ENCODE measurements at regions not wholly inside any gene's neighbourhood (a gene's known extent, or its start where the extent isn't known, plus 50 kb on each side); places are given as distances from the start of the nearest gene placed in this dataset.

- H3K36me3 Mint-ChIP-seq: no peaks in the 10 kb centered on the region
- H3K27me3 Mint-ChIP-seq (ENCODE audit: low read depth in 2 of 2): no peaks in the 10 kb centered on the region
- no peak for ATAC-seq
- WGBS (ENCODE audit: insufficient coverage): 84% methylated on average over 3 of the region's 3 CpGs
- Histone ChIP-seq H3K27me3 (ENCODE audit: control insufficient read depth, insufficient read depth, low read length) (no peaks in the 10 kb centered on the region), H3K4me1 (ENCODE audit: control insufficient read depth, insufficient read depth, low read length) (no peaks in the 10 kb centered on the region), H3K9me3 (ENCODE audit: control insufficient read depth, insufficient read depth, low read length) (no peaks in the 10 kb centered on the region), H3K4me3 (ENCODE audit: low read length) (no peak overlapping the region), H3K36me3 (ENCODE audit: control insufficient read depth, insufficient read depth, low read length) (no peaks in the 10 kb centered on the region), H3K27ac (ENCODE audit: low read length) (no peak overlapping the region)
- no peaks in the 10 kb centered on the region for H3K4me1 Mint-ChIP-seq
- no peak for TF ChIP-seq CTCF (IDR thresholded peaks at IDR 0.05)
- peaks cover 6% of the 10 kb centered on the region in 2 donors for H3K9me3 Mint-ChIP-seq
- H3K27ac Mint-ChIP-seq: no peak overlapping the region
- H3K4me3 Mint-ChIP-seq: no peak overlapping the region
- intact Hi-C loops (cut with micrococcal nuclease): no loop called here
- no peak for DNase-seq
These were observed 137.6 kb downstream of the GPAM start for GRCh38 chr10:112045938-112046337.

- no peak for ATAC-seq
- Histone ChIP-seq H3K4me3 (ENCODE audit: low read length) (no peak overlapping the region), H3K4me1 (ENCODE audit: control insufficient read depth, insufficient read depth, low read length) (no peaks in the 10 kb centered on the region), H3K27me3 (ENCODE audit: control insufficient read depth, insufficient read depth, low read length) (no peaks in the 10 kb centered on the region), H3K36me3 (ENCODE audit: control insufficient read depth, insufficient read depth, low read length) (no peaks in the 10 kb centered on the region), H3K27ac (ENCODE audit: low read length) (no peak overlapping the region), H3K9me3 (ENCODE audit: control insufficient read depth, insufficient read depth, low read length) (no peaks in the 10 kb centered on the region)
- no peak for DNase-seq
- WGBS (ENCODE audit: insufficient coverage): 63% methylated on average over 1 of the region's 2 CpGs
- no peak for TF ChIP-seq CTCF (IDR thresholded peaks at IDR 0.05)
- no peaks in the 10 kb centered on the region for H3K4me1 Mint-ChIP-seq
- H3K4me3 Mint-ChIP-seq: no peak overlapping the region
- H3K36me3 Mint-ChIP-seq: no peaks in the 10 kb centered on the region
- H3K27me3 Mint-ChIP-seq (ENCODE audit: low read depth in 2 of 2): no peaks in the 10 kb centered on the region
- intact Hi-C loops (cut with micrococcal nuclease): no loop called here
- peaks cover 0 to 3% of the 10 kb centered on the region in 2 donors for H3K9me3 Mint-ChIP-seq
- H3K27ac Mint-ChIP-seq: no peak overlapping the region
These were observed 135.9 kb downstream of the GPAM start for GRCh38 chr10:112047674-112048073.

GRCh38 chr10:112052166-112052565 lies 131.4 kb downstream of the GPAM start:
- WGBS (ENCODE audit: insufficient coverage): 83% methylated on average over 5 of the region's 5 CpGs
- ATAC-seq (no peak), DNase-seq (no peak)
- H3K36me3 ChIP-seq (ENCODE audit: control insufficient read depth, insufficient read depth, low read length): no peaks in the 10 kb centered on the region
- no peak for TF ChIP-seq CTCF (IDR thresholded peaks at IDR 0.05)
- H3K4me1 ChIP-seq (ENCODE audit: control insufficient read depth, insufficient read depth, low read length): no peaks in the 10 kb centered on the region
- no peaks in the 10 kb centered on the region for H3K27me3 ChIP-seq (ENCODE audit: control insufficient read depth, insufficient read depth, low read length)
- Mint-ChIP-seq H3K4me1 (no peaks in the 10 kb centered on the region), H3K27me3 (ENCODE audit: low read depth in 2 of 2) (no peaks in the 10 kb centered on the region), H3K4me3 (no peak overlapping the region), H3K9me3 (no peaks in the 10 kb centered on the region), H3K27ac (no peak overlapping the region), H3K36me3 (no peaks in the 10 kb centered on the region)
- no peak overlapping the region for H3K4me3 ChIP-seq (ENCODE audit: low read length)
- intact Hi-C loops (cut with micrococcal nuclease): no loop called here
- no peak overlapping the region for H3K27ac ChIP-seq (ENCODE audit: low read length)
- no peaks in the 10 kb centered on the region for H3K9me3 ChIP-seq (ENCODE audit: control insufficient read depth, insufficient read depth, low read length)

- no peaks in the 10 kb centered on the region for H3K9me3 ChIP-seq (ENCODE audit: control insufficient read depth, insufficient read depth, low read length)
- H3K27ac ChIP-seq (ENCODE audit: low read length): no peak overlapping the region
- ATAC-seq (no peak), DNase-seq (no peak)
- no peaks in the 10 kb centered on the region for H3K36me3 ChIP-seq (ENCODE audit: control insufficient read depth, insufficient read depth, low read length)
- intact Hi-C loops (cut with micrococcal nuclease): no loop called here
- TF ChIP-seq CTCF (IDR thresholded peaks at IDR 0.05): no peak
- H3K4me3 ChIP-seq (ENCODE audit: low read length): no peak overlapping the region
- Mint-ChIP-seq H3K27me3 (ENCODE audit: low read depth in 2 of 2) (no peaks in the 10 kb centered on the region), H3K9me3 (no peaks in the 10 kb centered on the region), H3K4me1 (no peaks in the 10 kb centered on the region), H3K4me3 (no peak overlapping the region), H3K27ac (no peak overlapping the region), H3K36me3 (no peaks in the 10 kb centered on the region)
- H3K27me3 ChIP-seq (ENCODE audit: control insufficient read depth, insufficient read depth, low read length): no peaks in the 10 kb centered on the region
- no peaks in the 10 kb centered on the region for H3K4me1 ChIP-seq (ENCODE audit: control insufficient read depth, insufficient read depth, low read length)
- WGBS (ENCODE audit: insufficient coverage): 86% methylated on average over 1 of the region's 1 CpG
These were observed 129.7 kb downstream of the GPAM start for GRCh38 chr10:112053895-112054294.
